ENCODE measurements at regions not wholly inside any gene's neighbourhood (a gene's known extent, or its start where the extent isn't known, plus 50 kb on each side); places are given as distances from the start of the nearest gene placed in this dataset.

- DNase-seq (ENCODE audit: low read depth, low spot score): peak; percentile 79
- no peak overlapping the region for H3K4me3 ChIP-seq (ENCODE audit: low read depth, low read length)
- TF ChIP-seq CTCF (IDR thresholded peaks at IDR 0.05; ENCODE audit: low read depth, low read length): no peak
- in situ Hi-C loops (cut with HindIII; ENCODE audit: low sequenced_read_pairs): no loop called here
Measured at GRCh38 chr20:12053353-12053752, 135.7 kb downstream of the BTBD3 start.

DNA sequence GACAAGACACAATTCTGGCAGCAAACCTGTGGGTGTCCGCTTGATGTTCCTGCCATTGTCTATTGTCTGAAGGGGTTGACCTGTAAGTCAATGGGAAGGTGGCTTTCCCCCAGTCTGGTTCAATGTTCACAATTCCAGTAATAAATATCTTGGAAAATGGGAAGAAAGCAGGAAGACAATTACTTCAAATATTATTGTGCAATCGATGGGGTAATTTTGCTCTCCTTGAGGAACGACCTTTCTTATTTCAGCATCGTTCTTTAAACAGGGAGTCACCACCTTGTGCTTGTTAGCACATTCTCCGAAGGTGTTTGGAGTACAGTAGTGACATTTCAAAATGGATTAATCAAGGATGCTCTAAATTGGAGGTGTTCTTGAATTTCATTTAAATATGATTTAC, 136.9 kb downstream of the BTBD3 start:
- H3K4me3 ChIP-seq (ENCODE audit: low read depth, low read length): no peak overlapping the region
- no peak for TF ChIP-seq CTCF (IDR thresholded peaks at IDR 0.05; ENCODE audit: low read depth, low read length)
- no peak for DNase-seq (ENCODE audit: low read depth, low spot score)
- in situ Hi-C loops (cut with HindIII; ENCODE audit: low sequenced_read_pairs): no loop called here

DNA sequence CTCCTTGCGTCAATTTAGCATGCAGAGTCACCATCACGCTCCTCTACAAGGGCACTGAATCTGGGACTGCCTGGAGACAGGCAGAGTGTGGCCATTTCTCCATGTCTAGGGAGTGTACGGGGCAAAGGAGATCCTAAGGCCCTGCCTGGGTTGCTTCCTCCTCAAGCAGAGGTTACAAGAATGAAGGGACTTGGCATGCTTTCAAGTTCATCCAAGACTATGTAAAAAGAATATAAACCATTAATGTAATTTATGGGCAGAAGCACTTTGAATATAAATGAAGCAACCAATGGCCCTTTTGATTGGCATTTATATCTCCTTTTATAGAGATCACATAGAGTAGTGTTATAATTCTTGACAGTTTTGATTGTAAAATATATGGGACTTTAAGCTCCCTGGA, 137.5 kb downstream of the BTBD3 start:
- in situ Hi-C loops (cut with HindIII; ENCODE audit: low sequenced_read_pairs): no loop called here
- no peak for DNase-seq (ENCODE audit: low read depth, low spot score)
- TF ChIP-seq CTCF (IDR thresholded peaks at IDR 0.05; ENCODE audit: low read depth, low read length): no peak
- H3K4me3 ChIP-seq (ENCODE audit: low read depth, low read length): no peak overlapping the region

- H3K4me3 ChIP-seq (ENCODE audit: low read depth, low read length): no peak overlapping the region
- in situ Hi-C loops (cut with HindIII; ENCODE audit: low sequenced_read_pairs): no loop called here
- no peak for TF ChIP-seq CTCF (IDR thresholded peaks at IDR 0.05; ENCODE audit: low read depth, low read length)
- no peak for DNase-seq (ENCODE audit: low read depth, low spot score)
Measured at GRCh38 chr20:12056839-12057238, 139.1 kb downstream of the BTBD3 start.

DNA sequence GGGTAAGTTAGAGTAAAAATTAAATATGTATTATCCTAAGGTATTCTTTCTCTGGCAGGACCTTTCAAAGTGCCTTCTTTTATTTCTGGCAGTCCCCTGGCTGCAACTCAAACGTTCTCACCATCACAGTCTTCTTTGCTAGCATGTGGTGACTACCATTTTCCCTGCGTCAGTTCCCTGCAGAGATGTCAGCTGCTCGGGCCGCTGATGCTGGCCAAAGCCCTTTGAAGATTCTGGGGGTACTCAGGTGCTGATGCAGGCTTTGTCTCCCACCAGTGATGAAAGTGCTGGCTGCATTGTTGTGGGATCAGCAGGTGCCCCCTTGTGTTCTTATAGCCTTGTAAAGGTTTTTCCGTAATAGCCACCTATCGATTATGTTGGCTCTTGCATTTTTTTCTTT, 140.1 kb downstream of the BTBD3 start:
- DNase-seq (ENCODE audit: low read depth, low spot score): no peak
- in situ Hi-C loops (cut with HindIII; ENCODE audit: low sequenced_read_pairs): no loop called here
- TF ChIP-seq CTCF (IDR thresholded peaks at IDR 0.05; ENCODE audit: low read depth, low read length): no peak
- no peak overlapping the region for H3K4me3 ChIP-seq (ENCODE audit: low read depth, low read length)

DNA sequence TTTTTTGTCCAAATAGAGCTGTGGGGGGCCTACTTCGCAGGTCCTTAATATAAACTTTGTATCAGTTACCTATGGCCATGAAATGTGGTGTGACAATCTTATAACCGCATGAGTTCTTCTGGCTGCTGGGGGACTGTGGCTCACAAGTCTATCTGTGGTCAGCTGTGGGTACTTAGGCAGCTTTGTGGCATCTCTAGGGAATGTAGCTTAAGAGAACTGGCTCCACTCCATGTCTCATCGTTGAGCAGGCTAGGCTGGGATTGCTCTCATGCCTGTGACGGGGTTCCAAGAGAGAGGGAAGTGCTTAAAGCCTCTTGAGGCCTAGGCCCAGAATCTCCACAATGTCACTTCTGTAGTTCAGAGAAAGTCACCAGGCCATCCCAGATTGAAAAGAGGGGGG, 140.5 kb downstream of the BTBD3 start:
- DNase-seq (ENCODE audit: low read depth, low spot score): peak; percentile 53
- H3K4me3 ChIP-seq (ENCODE audit: low read depth, low read length): no peak overlapping the region
- TF ChIP-seq CTCF (IDR thresholded peaks at IDR 0.05; ENCODE audit: low read depth, low read length): no peak
- in situ Hi-C loops (cut with HindIII; ENCODE audit: low sequenced_read_pairs): no loop called here

DNA sequence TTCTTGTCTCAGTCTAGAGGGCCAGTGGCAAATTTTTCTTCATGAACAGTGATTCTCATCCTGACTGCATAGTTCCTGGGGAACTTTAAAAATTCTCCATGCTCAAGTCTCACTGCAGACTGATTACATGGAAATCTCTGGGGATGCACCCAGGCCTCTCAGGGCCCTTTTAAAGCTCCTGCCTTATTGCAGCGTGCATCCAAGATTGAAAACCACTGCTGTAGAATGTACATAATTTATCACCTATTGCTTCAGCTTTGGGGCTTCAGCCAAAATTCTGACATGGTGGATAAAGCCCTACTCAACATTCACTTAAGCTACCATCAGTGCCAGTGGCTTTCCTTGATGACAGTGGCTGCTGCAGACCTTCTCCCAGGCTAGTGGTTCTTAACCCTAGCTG, 143.8 kb downstream of the BTBD3 start:
- no peak overlapping the region for H3K4me3 ChIP-seq (ENCODE audit: low read depth, low read length)
- no peak for DNase-seq (ENCODE audit: low read depth, low spot score)
- in situ Hi-C loops (cut with HindIII; ENCODE audit: low sequenced_read_pairs): no loop called here
- no peak for TF ChIP-seq CTCF (IDR thresholded peaks at IDR 0.05; ENCODE audit: low read depth, low read length)
